ENCODE measurements at regions not wholly inside any gene's neighbourhood (a gene's known extent, or its start where the extent isn't known, plus 50 kb on each side); places are given as distances from the start of the nearest gene placed in this dataset.

DNA sequence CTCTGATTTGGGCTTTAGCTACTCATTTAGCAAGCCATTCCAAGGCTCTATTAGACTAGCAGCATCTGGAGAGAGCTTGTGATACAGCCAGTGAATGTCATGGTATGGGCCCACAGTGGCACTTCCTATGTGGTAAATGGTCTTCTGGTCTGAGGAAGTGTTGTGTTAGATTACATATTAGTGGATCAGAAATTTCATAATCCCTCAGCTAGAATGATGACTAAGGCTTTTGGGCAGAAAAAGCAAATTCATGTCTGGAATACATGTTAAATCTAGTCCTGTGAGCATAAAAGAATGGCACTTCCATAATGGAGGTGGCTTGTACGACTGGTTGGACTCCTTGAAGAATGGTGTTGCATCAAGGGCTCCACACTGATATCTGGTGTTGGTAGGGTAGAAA, 436.8 kb upstream of the CWC22 start:
- DNase-seq = peak; percentile 4

DNA sequence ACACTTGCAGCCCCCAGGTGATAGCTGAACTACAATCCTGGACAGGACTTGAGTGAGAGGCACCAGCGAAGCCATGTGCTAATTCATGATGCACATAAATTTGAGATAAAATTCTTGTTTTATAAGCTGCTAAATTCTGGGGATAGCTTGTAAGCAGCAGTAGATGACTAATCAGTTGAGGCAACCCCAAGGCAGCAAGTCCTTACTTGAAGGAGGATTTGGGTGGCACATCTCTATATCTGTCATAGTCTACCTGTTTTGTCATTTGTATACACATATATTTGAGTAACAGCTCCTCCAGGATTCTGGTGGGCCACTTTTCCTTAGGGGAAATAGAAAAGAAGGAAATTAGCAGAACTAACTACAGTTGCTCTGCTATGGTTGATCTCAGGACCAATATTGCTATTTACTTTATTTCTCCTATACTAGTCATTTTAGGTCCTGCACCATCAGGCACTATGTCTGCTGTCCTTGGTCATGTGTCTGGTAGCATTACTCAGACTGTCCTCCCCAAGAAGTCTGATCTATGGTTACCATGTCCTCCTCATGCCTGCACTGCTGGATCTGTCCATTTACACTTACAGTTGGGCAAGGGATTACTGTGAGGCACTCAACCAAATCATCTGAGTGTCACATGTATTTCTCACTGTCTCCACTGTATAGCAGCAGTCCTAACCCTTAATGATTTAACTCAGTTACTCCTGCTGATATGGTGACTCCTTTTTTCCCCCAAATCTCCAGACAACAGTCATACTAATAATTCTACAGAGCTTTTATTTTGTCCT, 436.0 kb upstream of the CWC22 start:
- DNase-seq = no peak

GRCh38 chr2:180419212-180419611, 412.1 kb upstream of the CWC22 start:
- no peak for DNase-seq

- DNase-seq = no peak
These were observed 409.5 kb upstream of the CWC22 start for GRCh38 chr2:180416627-180417026.

DNA sequence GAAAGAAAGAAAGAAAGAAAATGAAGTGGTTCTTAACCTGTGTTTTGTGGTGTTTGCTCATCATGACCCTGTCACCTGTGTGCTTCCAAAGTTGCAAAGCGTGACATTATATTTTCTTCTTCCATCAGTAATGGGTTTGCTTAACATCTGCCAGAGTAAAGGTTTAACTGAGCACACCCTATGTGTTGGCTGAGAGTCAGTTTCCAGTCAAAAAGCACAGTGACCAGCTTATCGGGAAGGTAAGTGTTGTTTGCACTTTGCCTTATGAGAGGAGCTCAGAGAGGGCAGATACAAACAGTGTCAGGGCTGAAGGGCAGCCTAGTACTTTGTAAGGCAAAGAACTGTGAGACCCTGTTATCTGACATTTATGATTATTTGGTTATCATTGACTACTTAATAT, 406.2 kb upstream of the CWC22 start:
- DNase-seq = no peak

DNA sequence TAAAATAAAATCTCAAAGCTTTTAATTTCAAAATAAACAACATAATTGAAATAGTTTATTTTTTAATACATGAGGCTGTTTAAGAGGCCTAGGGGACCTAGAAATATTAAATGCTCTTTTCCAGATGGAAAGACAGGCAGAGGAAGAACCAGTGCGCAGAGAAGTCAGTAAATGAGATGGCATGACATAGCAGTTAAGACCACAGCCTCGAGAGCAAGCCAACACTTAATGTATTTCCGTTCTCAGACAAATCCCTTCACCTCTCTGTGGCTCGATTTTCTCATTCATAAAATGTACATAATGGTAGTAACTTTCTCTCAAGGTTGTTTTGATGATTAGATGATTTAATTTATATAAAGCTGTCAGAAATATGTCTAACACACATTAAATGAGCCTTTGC, 405.1 kb upstream of the CWC22 start:
- no peak for DNase-seq

- DNase-seq = no peak
These were observed 404.6 kb upstream of the CWC22 start for GRCh38 chr2:180411661-180412060.

- no peak for DNase-seq
These were observed 399.6 kb upstream of the CWC22 start for GRCh38 chr2:180406687-180407086.

- no peak for DNase-seq
These were observed 398.4 kb upstream of the CWC22 start for GRCh38 chr2:180405520-180405919.

DNA sequence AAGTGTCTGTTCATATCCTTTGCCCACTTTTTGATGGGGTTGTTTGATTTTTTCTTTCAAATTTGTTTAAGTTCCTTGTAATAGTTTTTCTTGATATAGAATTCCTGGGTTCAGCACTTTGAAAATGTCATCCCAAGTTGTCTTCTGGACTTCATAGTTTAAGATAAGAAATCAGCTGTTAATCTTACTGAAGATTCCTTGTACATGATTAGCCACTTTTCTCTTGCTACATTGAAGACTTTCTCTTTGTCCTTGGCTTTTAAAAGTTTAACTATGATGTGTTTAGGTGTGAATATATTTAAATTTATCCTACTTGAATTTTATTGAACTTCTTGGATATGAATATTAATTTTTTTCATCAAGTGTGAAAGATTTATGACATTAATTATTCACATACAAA, 387.2 kb upstream of the CWC22 start:
- DNase-seq = no peak

DNA sequence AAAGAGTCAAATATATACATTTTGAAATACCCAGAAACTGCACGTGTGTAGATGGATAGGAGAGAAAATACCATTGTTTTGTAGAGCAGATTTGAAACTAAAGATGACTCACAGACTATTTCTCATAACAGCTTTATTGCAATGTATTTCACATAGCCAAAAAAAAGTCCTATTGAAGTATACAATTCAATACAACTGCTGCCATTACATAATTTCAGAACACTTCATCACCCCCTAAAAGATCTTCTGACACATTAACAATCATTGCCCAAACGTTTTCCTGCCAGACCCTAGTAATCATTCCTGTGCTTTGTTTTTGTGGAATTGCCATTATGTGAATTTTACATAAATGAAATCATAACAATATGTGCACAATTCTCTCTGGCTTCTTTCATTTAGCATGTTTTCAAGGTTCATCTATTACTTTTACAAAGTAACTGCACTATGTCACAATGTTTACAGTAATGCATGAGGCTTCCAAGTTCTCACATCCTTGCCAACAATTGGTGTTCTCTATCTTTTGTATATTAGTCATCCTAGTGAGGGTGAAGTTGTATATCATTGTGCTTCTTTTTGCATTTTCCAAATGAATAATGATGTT, 378.6 kb upstream of the CWC22 start:
- peak; percentile 80 for DNase-seq

- DNase-seq = peak; percentile 20
These were observed 369.0 kb upstream of the CWC22 start for GRCh38 chr2:180376066-180376465.

GRCh38 chr2:180374502-180375281, 367.6 kb upstream of the CWC22 start:
- no peak for DNase-seq

DNA sequence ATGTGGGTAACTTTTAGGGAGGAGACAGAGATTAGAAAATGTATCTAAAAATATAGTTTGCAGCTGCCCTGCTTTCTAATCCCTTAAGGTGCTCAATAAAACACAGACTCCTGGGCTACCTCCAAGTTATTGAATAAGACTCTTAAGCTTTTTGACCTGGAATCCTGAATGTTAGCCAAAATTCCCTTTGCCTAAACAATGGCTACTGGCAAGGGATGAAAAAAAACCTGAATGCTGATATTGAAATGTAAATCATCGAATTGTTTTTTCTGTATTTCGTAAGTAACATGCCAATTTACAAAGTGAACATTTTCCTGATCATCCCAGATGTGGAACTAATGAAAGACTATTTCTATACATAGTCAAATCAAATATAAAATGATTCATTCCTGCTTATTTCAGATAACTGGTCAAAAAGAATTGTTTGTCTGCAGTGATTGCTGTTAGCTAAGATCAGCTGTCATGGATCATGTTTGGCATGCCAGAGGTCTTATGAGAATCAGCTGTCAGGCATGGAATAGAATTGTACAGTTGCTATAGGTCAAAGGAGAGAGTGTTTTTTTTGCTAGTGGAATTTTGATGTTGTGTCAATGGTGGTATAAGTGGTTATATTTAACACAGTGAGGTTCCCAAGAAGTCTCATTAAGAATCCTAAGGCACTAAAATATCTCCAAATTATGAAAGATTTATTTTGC, 363.6 kb upstream of the CWC22 start:
- no peak for DNase-seq

- DNase-seq = no peak
These were observed 361.8 kb upstream of the CWC22 start for GRCh38 chr2:180368881-180369280.

DNA sequence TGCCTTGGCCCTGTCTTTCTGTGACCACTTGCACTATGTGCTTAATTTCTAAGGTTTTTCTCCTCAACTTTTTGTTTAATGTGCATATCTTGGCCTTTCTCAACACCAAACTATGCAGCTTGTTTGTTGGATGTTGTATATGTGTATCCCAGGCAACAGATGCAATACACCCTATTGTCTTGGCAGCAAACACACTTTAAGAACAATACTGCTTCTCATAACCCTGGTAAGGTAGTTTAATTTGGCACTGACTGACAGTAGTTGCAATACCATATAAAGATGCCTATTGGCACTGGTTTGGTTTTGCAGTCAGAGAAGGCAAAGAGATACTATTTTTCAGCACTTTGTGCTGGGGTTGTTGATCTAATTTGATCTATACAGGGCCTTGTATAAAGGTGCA, 360.7 kb upstream of the CWC22 start:
- no peak for DNase-seq

DNA sequence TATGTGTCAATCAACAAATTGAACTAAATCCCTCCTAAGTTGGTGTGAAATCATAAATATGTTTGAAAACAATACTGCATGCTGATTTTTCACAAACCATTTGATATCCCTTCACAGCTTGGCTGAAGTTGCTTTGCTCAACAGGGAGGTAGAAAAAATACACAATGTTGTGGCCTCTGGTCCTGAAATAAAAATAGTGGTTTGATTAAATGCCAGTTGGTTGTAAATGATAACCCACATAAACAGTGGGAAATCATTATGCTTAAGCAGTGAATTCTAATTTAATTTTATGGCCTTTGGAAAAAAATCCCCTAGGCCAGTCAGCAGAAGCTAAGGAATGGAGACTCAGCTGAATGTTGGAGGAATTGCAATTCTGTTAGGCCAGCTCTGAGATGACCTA, 359.4 kb upstream of the CWC22 start:
- DNase-seq = no peak

DNA sequence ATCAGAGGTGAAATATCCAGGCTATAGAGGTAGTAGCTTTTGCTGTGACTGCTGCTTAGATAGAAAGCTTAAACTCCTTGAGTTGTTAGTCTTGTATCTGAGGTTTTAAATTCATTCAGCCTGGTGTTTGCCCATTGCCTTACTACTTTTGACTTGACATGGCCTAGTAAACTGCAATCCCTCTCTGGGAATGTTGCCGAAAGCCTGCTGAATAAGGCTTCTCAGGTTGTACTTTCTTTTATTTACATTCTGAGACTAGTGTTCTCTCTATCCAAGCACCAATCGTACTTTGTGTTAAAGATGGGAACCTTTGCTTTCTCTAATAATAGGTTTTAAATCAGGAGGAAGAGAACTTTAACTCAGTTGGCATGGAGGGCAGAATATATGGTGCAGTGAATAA, 357.6 kb upstream of the CWC22 start:
- DNase-seq = no peak

GRCh38 chr2:180360283-180360618, 353.2 kb upstream of the CWC22 start:
- DNase-seq = no peak

DNA sequence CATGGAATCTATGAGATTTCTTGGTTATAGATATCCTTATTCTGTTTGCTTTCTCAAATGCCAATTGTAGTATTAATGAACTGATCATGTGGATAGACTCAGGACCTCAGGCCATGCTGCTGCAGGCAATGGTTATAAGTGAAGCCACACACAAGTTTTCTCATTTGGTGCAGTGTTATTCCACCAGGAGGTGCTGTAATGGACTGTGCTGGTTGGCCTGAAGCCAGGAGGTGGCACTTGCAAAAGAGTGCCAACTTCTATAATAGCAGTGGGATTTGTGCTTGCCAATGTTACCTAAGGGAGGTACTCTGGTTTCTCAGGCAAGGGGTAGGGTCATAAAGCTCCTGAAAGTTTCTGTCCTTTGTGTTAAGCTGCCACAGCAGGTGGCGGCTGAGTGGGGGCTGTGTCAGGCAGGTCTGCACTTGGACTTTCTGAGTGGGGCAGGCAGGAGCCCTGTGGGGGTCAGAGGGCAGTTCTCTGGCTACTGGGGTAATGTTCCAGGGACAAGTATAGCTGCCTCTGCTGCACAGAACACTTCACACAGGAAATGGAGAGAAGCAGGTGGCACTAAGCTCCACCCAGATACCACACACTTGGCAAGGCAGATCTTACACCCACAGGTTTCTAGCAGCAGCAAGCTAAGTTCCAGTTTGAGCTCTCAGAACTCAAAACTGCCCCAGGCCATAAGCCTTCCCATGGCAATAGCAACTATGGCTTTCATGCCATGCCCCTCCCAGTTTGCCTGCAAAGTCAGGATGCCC, 352.6 kb upstream of the CWC22 start:
- no peak for DNase-seq

- no peak for DNase-seq
These were observed 351.4 kb upstream of the CWC22 start for GRCh38 chr2:180358458-180358857.

DNA sequence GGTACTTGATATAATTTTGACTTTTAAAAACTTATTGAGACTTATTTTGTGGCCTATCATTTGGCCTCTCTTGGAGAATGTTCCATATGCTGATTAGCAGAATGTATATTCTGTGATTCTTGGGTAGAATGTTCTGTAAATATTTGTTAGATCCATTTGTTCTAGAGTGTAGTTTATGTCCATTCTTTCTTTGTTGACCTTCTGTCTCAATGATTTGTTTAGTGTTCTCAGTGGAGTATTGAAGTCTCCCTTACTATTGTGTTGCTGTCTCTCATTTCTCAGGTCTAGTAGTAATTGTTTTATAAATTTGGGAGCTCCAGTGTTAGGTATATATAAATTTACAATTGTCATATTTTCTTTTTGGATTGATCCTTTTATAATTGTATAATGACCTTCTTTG, 349.6 kb upstream of the CWC22 start:
- DNase-seq = no peak

DNA sequence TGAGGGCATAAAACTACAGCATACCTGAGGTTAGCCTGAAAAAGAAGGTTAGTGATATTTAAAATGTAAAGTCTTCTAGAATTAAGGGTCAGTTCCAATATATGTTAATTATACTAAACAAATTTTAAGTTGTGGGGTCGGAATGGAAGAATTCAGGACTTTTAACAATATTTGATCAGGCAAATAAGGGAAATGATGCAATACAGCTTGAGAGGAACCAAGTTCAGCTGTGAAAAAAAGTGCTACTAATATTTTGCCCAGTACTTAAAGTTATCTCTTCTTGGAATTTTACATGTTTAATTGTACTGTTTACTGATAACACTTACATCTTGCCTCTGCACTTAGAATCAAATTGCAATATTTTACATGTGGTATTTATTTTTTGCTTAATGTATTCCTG, 345.5 kb upstream of the CWC22 start:
- no peak for DNase-seq
